ENCODE measurements at regions not wholly inside any gene's neighbourhood (a gene's known extent, or its start where the extent isn't known, plus 50 kb on each side); places are given as distances from the start of the nearest gene placed in this dataset.

- Histone ChIP-seq H3K27me3 (ENCODE audit: insufficient read depth, low read length) (no peaks in the 10 kb centered on the region), H4K91ac (ENCODE audit: insufficient read length, low read depth, low read length) (no peak overlapping the region)
These were observed 184.4 kb downstream of the CHST1 start for GRCh38 chr11:45481026-45481425.

More at GRCh38 chr11:45481026-45481425, 184.4 kb downstream of the CHST1 start:
- no peak overlapping the region for H3T11ph ChIP-seq (ENCODE audit: low read length)
- H3K79me1 ChIP-seq (ENCODE audit: insufficient read depth, low read depth, low read length, poor library complexity, severe bottlenecking): no peaks in the 10 kb centered on the region
- no CpG with 5 or more reads among the region's 3 CpGs for WGBS (ENCODE audit: extremely low coverage, insufficient read length, low lambda C conversion rate)
- H3K9ac ChIP-seq (ENCODE audit: extremely low read depth, insufficient read length, low read length): no peak overlapping the region
- H3K14ac ChIP-seq (ENCODE audit: insufficient read depth, low read length): 0 out of 2 replicates have a peak overlapping the region, but pooled peaks have one; percentile 6
- no peak overlapping the region for H3K27ac ChIP-seq (ENCODE audit: insufficient read length, low read depth, low read length)
- Mint-ChIP-seq H3K4me1 (peaks cover 6 to 12% of the 10 kb centered on the region in 2 experiments), H3K4me3 (no peak overlapping the region), H3K36me3 (ENCODE audit: insufficient read depth in 1 of 3, low read depth in 3 of 3) (no peaks in the 10 kb centered on the region), H3K9me3 (no peaks in the 10 kb centered on the region), H3K27me3 (ENCODE audit: low read depth) (peaks cover 14% of the 10 kb centered on the region), H3K27ac (no peak overlapping the region)
- H2AK5ac ChIP-seq (ENCODE audit: insufficient read length, low read length): no peak overlapping the region
- no peak overlapping the region for H3K56ac ChIP-seq (ENCODE audit: insufficient read length, low read depth, low read length)
- H4K8ac ChIP-seq (replicated peaks; ENCODE audit: insufficient read length, low read depth, low read length): no peak overlapping the region
- no peaks in the 10 kb centered on the region for H3K79me2 ChIP-seq (ENCODE audit: insufficient read depth, low read length)
- H4K20me1 ChIP-seq (ENCODE audit: control insufficient read depth, insufficient read depth, insufficient read length): no peaks in the 10 kb centered on the region
- no peak overlapping the region for H2BK5ac ChIP-seq (ENCODE audit: insufficient read length, low read length)
- no peak overlapping the region for H3K18ac ChIP-seq (ENCODE audit: insufficient read length, low read depth, low read length)
- H3K23me2 ChIP-seq (ENCODE audit: insufficient read length, low read depth, low read length, poor library complexity, severe bottlenecking): no peaks in the 10 kb centered on the region
- H2BK20ac ChIP-seq (ENCODE audit: low read depth, low read length, poor library complexity, severe bottlenecking): no peak overlapping the region
- H3K23ac ChIP-seq (ENCODE audit: insufficient read length, low read depth, low read length): no peak overlapping the region
- H3K9me3 ChIP-seq (ENCODE audit: control insufficient read depth, low read depth, low read length): no peaks in the 10 kb centered on the region
- H3K4me1 ChIP-seq (ENCODE audit: insufficient read depth, low read length): 0 out of 2 replicates have a peak, but pooled peaks cover 3% of the 10 kb centered on the region
- no peak overlapping the region for H2BK15ac ChIP-seq (ENCODE audit: low read depth, low read length)
- TF ChIP-seq CTCF (conservative IDR thresholded peaks at IDR 0.05): no peak
- H2BK120ac ChIP-seq (ENCODE audit: low read depth, low read length, poor library complexity, severe bottlenecking): no peak overlapping the region
- no peak overlapping the region for H3K4ac ChIP-seq (ENCODE audit: low read depth, low read length)
- no peak for DNase-seq
- H2AFZ ChIP-seq (ENCODE audit: low read length): no peak overlapping the region
- H4K5ac ChIP-seq (ENCODE audit: insufficient read length, low read depth, low read length): no peak overlapping the region
- no peak overlapping the region for H3K4me2 ChIP-seq (ENCODE audit: insufficient read depth, insufficient read length, low read length)
- no peak overlapping the region for H2BK12ac ChIP-seq (ENCODE audit: insufficient read length, low read depth, low read length)

All from H9 (cell line).